ENCODE measurements at regions not wholly inside any gene's neighbourhood (a gene's known extent, or its start where the extent isn't known, plus 50 kb on each side); places are given as distances from the start of the nearest gene placed in this dataset.

GRCh38 chr12:30378307-30378706 lies 317.4 kb downstream of the IPO8 start:
- no peak for TF ChIP-seq CTCF (IDR thresholded peaks at IDR 0.05; ENCODE audit: poor library complexity)
- TF ChIP-seq EZH2 (IDR thresholded peaks at IDR 0.05; ENCODE audit: borderline replicate concordance): no peak
